ENCODE measurements at regions not wholly inside any gene's neighbourhood (a gene's known extent, or its start where the extent isn't known, plus 50 kb on each side); places are given as distances from the start of the nearest gene placed in this dataset.

- peaks cover 6% of the 10 kb centered on the region; the same call in 1 of the 2 replicates for H3K27me3 ChIP-seq (ENCODE audit: control insufficient read depth, insufficient read depth, low read length)
- no TSS peak for BruUV-seq (replicated peaks)
- ChIA-PET POLR2A (no interaction called here), CTCF (no interaction called here)
- TF ChIP-seq POLR2AphosphoS5 (IDR thresholded peaks at IDR 0.05; ENCODE audit: low read depth, low read length) (no peak), CTCF (IDR thresholded peaks at IDR 0.05) (no peak), REST (IDR thresholded peaks at IDR 0.05; ENCODE audit: insufficient read depth in 1 of 2, low read depth in 2 of 2, low read length in 1 of 2) (no peak), TCF7L2 (IDR thresholded peaks at IDR 0.05; ENCODE audit: low read depth, low read length) (no peak), SIN3A (IDR thresholded peaks at IDR 0.05; ENCODE audit: borderline replicate concordance, insufficient read depth, low read depth, low read length) (no peak)
- H3K4me3 ChIP-seq (ENCODE audit: low read depth in 2 of 2, low read length in 2 of 2), result no peak overlapping the region
- no peak overlapping the region for H3K27ac ChIP-seq (ENCODE audit: low read length)
- in situ Hi-C loops (cut with HindIII; ENCODE audit: low pct_unique_long_range_greater_than_20kb, low sequenced_read_pairs) (no loop called here), intact Hi-C loops (cut with micrococcal nuclease; ENCODE audit: unreplicated experiment) (no loop called here)
- no peaks in the 10 kb centered on the region for H3K36me3 ChIP-seq (ENCODE audit: control insufficient read depth, insufficient read depth, low read length)
- no peaks in the 10 kb centered on the region for H3K9me3 ChIP-seq (ENCODE audit: control insufficient read depth, insufficient read depth, low read depth, low read length)
- no peak for ATAC-seq
- no peak for DNase-seq (ENCODE audit: low read depth, low spot score)
- H3K4me1 ChIP-seq (ENCODE audit: control insufficient read depth, insufficient read depth, low read length), result no peaks in the 10 kb centered on the region
These were observed 87.7 kb downstream of the ENGASE start for GRCh38 chr17:79162012-79162963.

GRCh38 chr17:79160980-79161636 lies 86.5 kb downstream of the ENGASE start:
- no peaks in the 10 kb centered on the region for H3K36me3 ChIP-seq (ENCODE audit: control insufficient read depth, insufficient read depth, low read length)

More at GRCh38 chr17:79160980-79161636, 86.5 kb downstream of the ENGASE start:
- Histone ChIP-seq H3K9me3 (ENCODE audit: control insufficient read depth, insufficient read depth, low read depth, low read length) (no peaks in the 10 kb centered on the region), H3K4me1 (ENCODE audit: control insufficient read depth, insufficient read depth, low read length) (no peaks in the 10 kb centered on the region), H3K27ac (ENCODE audit: low read length) (no peak overlapping the region), H3K27me3 (ENCODE audit: control insufficient read depth, insufficient read depth, low read length) (peaks cover 3% of the 10 kb centered on the region; the same call in 1 of the 2 replicates), H3K4me3 (ENCODE audit: low read depth in 2 of 2, low read length in 2 of 2) (no peak overlapping the region)
- DNase-seq (ENCODE audit: low read depth, low spot score) (no peak), ATAC-seq (no peak)
- CTCF ChIA-PET, result no interaction called here
- intact Hi-C loops (cut with micrococcal nuclease; ENCODE audit: unreplicated experiment) (no loop called here), in situ Hi-C loops (cut with HindIII; ENCODE audit: low pct_unique_long_range_greater_than_20kb, low sequenced_read_pairs) (no loop called here)
- BruUV-seq (replicated peaks), result no TSS peak
- no peak for TF ChIP-seq POLR2AphosphoS5 (IDR thresholded peaks at IDR 0.05; ENCODE audit: low read depth, low read length)
- TF ChIP-seq CTCF (IDR thresholded peaks at IDR 0.05), result no peak
- POLR2A ChIA-PET, result no interaction called here
